ENCODE measurements at regions not wholly inside any gene's neighbourhood (a gene's known extent, or its start where the extent isn't known, plus 50 kb on each side); places are given as distances from the start of the nearest gene placed in this dataset.

GRCh38 chr4:3871181-3871852, 105.1 kb downstream of the ADRA2C start:
- TF ChIP-seq, protein P1, sequence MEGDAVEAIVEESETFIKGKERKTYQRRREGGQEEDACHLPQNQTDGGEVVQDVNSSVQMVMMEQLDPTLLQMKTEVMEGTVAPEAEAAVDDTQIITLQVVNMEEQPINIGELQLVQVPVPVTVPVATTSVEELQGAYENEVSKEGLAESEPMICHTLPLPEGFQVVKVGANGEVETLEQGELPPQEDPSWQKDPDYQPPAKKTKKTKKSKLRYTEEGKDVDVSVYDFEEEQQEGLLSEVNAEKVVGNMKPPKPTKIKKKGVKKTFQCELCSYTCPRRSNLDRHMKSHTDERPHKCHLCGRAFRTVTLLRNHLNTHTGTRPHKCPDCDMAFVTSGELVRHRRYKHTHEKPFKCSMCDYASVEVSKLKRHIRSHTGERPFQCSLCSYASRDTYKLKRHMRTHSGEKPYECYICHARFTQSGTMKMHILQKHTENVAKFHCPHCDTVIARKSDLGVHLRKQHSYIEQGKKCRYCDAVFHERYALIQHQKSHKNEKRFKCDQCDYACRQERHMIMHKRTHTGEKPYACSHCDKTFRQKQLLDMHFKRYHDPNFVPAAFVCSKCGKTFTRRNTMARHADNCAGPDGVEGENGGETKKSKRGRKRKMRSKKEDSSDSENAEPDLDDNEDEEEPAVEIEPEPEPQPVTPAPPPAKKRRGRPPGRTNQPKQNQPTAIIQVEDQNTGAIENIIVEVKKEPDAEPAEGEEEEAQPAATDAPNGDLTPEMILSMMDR (IDR thresholded peaks at IDR 0.05 in 8 of 11, conservative IDR thresholded peaks at IDR 0.05 in 3 of 11) = no peak
- TF ChIP-seq POLR2A (IDR thresholded peaks at IDR 0.05) = no peak

Measured in spleen (tissue), 7 donors.